Liver (tissue), 8 donors: ENCODE measurements at regions not wholly inside any gene's neighbourhood (a gene's known extent, or its start where the extent isn't known, plus 50 kb on each side); places are given as distances from the start of the nearest gene placed in this dataset.

Experiments used
- DNase-seq: peaks from one replicate; pipeline ENCODE4 v3.0.0-alpha.2; 2017; ENCODE audit warnings: low spot score
- H3K27ac ChIP-seq, 2 donors: one replicate each; pipeline ENCODE4 v1.7.0; 2013; ENCODE audit warnings: inconsistent platforms in 2 of 2, low read length in 2 of 2, control low read depth in 1 of 2, low read depth in 1 of 2, mild to moderate bottlenecking in 1 of 2
- H3K27me3 ChIP-seq, 4 donors: one replicate each; pipeline versions ENCODE4 v1.6.1 to v1.7.0; 2013; ENCODE audit warnings: low read length in 3 of 4, inconsistent platforms in 1 of 4, mild to moderate bottlenecking in 1 of 4, moderate library complexity in 1 of 4; ENCODE audit not compliant: control insufficient read depth in 4 of 4, insufficient read depth in 4 of 4
- H3K36me3 ChIP-seq, 4 donors: one replicate each; pipeline versions ENCODE4 v1.6.1 to v1.7.0; 2013; ENCODE audit warnings: low read length in 3 of 4, mild to moderate bottlenecking in 3 of 4, low read depth in 1 of 4, moderate library complexity in 1 of 4; ENCODE audit not compliant: control insufficient read depth in 4 of 4, insufficient read depth in 3 of 4
- H3K4me1 ChIP-seq, 4 donors: one replicate each; pipeline versions ENCODE4 v1.6.1 to v1.7.0; 2013; ENCODE audit warnings: low read length in 3 of 4, mild to moderate bottlenecking in 3 of 4, moderate library complexity in 1 of 4; ENCODE audit not compliant: control insufficient read depth in 4 of 4, insufficient read depth in 4 of 4
- H3K4me3 ChIP-seq, 3 donors: one replicate each; pipeline versions ENCODE4 v1.6.1 to v1.7.0; 2013; ENCODE audit warnings: low read length in 3 of 3, control low read depth in 1 of 3, low read depth in 1 of 3, mild to moderate bottlenecking in 1 of 3
- H3K9ac ChIP-seq, 2 donors: one replicate each; pipeline ENCODE4 v1.7.0; 2013; ENCODE audit warnings: low read length in 2 of 2, mild to moderate bottlenecking in 2 of 2, moderate library complexity in 2 of 2, control low read depth in 1 of 2, low read depth in 1 of 2
- H3K9me3 ChIP-seq, 4 donors: one replicate each; pipeline versions ENCODE4 v1.6.1 to v1.7.0; 2013; ENCODE audit warnings: low read length in 3 of 4; ENCODE audit not compliant: control insufficient read depth in 4 of 4
- EGR1 ChIP-seq, 2 donors: IDR thresholded peaks; 2 replicates each; pipeline ENCODE4 v1.6.1; 2016 to 2018; ENCODE audit warnings: antibody characterized with exemption in 2 of 2, low read depth in 2 of 2
- FOXA1 ChIP-seq: IDR thresholded peaks from 2 replicates; pipeline ENCODE4 v1.6.1; 2016; ENCODE audit warnings: antibody characterized with exemption
- FOXA2 ChIP-seq: IDR thresholded peaks from 2 replicates; pipeline ENCODE4 v1.6.1; 2016; ENCODE audit warnings: antibody characterized with exemption
- GABPA ChIP-seq, 2 donors: IDR thresholded peaks in 1 of 2; conservative IDR thresholded peaks in 1 of 2; 2 replicates each; pipeline ENCODE4 v1.6.1; 2016; ENCODE audit warnings: antibody characterized with exemption in 2 of 2, mild to moderate bottlenecking in 1 of 2, moderate library complexity in 1 of 2
- HNF4A ChIP-seq, 2 donors: conservative IDR thresholded peaks; 2 replicates each; pipeline ENCODE4 v1.6.1; 2016; ENCODE audit warnings: antibody characterized with exemption in 2 of 2, mild to moderate bottlenecking in 2 of 2
- HNF4G ChIP-seq: IDR thresholded peaks from 2 replicates; pipeline ENCODE4 v1.6.1; 2016; ENCODE audit warnings: antibody characterized with exemption
- JUND ChIP-seq, 2 donors: IDR thresholded peaks; 2 replicates each; pipeline ENCODE4 v1.6.1; 2016; ENCODE audit warnings: antibody characterized with exemption in 2 of 2
- NR2F2 ChIP-seq: IDR thresholded peaks from 2 replicates; pipeline ENCODE4 v1.6.1; 2016; ENCODE audit warnings: antibody characterized with exemption
- RAD21 ChIP-seq, 2 donors: IDR thresholded peaks; 2 replicates each; pipeline ENCODE4 v1.6.1; 2016; ENCODE audit warnings: antibody characterized with exemption in 2 of 2, mild to moderate bottlenecking in 2 of 2
- REST ChIP-seq: IDR thresholded peaks from 2 replicates; pipeline ENCODE4 v1.6.1; 2016; ENCODE audit warnings: antibody characterized with exemption, mild to moderate bottlenecking
- RXRA ChIP-seq, 2 donors: IDR thresholded peaks; 2 replicates each; pipeline ENCODE4 v1.6.1; 2017 to 2018; ENCODE audit warnings: antibody characterized with exemption in 2 of 2, mild to moderate bottlenecking in 1 of 2
- SP1 ChIP-seq: IDR thresholded peaks from 2 replicates; pipeline ENCODE4 v1.6.1; 2018; ENCODE audit warnings: antibody characterized with exemption, mild to moderate bottlenecking
- TAF1 ChIP-seq: conservative IDR thresholded peaks from 2 replicates; pipeline ENCODE4 v1.6.1; 2016; ENCODE audit warnings: antibody characterized with exemption, mild to moderate bottlenecking
- YY1 ChIP-seq: IDR thresholded peaks from 2 replicates; pipeline ENCODE4 v1.6.1; 2016; ENCODE audit warnings: antibody characterized with exemption, mild to moderate bottlenecking
- WGBS: extraction: QIAGEN DNeasy Blood & Tissue Kit; methylation state at CpG from one replicate; pipeline ENCODE4 v1.1.7; 2013; 5-methylcytosine and 5-hydroxymethylcytosine counted together
- TF ChIP-seq, protein P1 (sequence below): IDR thresholded peaks from 2 replicates; pipeline ENCODE4 v1.6.1; 2016; ENCODE audit warnings: antibody characterized with exemption
- TF ChIP-seq, protein P2 (sequence below): fragments of 150-350 bp; IDR thresholded peaks from 2 replicates; pipeline ENCODE4 v1.5.1; 2017; ENCODE audit warnings: improper control_type of control experiment, low read depth, low read length; ENCODE audit not compliant: missing input control
- donor health status: healthy.
- donor health status: healthy.
- donor health status: healthy.
- donor health status: healthy.
- donor health status: healthy.

DNA sequence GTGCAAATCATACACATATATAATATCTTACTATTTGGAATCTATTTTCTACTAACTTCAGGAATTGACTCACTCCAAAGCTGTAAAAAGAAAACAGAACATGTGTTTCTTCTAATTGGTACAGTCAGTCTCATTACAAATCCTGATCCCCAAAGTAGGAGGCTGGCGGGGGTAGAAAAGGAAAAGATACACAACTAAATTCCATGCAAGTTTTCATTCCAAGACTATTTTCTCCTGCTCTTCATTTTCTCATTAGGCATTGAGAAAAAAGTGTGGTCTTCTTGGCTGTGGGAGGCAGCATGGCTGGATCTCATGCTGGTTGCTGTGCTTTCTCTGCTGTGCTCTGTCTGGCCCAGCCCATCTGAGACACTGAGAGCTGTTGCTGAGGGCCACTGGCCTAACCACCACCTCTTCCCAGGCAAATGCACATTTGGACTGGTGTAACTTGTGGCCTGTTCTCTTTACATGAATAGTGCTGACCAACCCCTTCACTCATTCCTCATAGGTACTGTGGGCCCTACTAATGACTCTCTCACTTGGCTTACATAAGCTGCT is 1107.5 kb upstream of the B3GALT2 start:
- Histone ChIP-seq H3K9ac (no peak overlapping the region), H3K4me1 (no peaks in the 10 kb centered on the region), H3K27ac (no peak overlapping the region), H3K9me3 (no peaks in the 10 kb centered on the region), H3K4me3 (no peak overlapping the region), H3K36me3 (no peaks in the 10 kb centered on the region), H3K27me3 (no peaks in the 10 kb centered on the region)
- no peak for TF ChIP-seq YY1
- no peak for TF ChIP-seq FOXA1
- no peak for TF ChIP-seq GABPA (IDR thresholded peaks at IDR 0.05 in 1 of 2, conservative IDR thresholded peaks at IDR 0.05 in 1 of 2)
- TF ChIP-seq, protein P1, sequence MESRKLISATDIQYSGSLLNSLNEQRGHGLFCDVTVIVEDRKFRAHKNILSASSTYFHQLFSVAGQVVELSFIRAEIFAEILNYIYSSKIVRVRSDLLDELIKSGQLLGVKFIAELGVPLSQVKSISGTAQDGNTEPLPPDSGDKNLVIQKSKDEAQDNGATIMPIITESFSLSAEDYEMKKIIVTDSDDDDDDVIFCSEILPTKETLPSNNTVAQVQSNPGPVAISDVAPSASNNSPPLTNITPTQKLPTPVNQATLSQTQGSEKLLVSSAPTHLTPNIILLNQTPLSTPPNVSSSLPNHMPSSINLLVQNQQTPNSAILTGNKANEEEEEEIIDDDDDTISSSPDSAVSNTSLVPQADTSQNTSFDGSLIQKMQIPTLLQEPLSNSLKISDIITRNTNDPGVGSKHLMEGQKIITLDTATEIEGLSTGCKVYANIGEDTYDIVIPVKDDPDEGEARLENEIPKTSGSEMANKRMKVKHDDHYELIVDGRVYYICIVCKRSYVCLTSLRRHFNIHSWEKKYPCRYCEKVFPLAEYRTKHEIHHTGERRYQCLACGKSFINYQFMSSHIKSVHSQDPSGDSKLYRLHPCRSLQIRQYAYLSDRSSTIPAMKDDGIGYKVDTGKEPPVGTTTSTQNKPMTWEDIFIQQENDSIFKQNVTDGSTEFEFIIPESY: no peak
- TF ChIP-seq HNF4G: no peak
- TF ChIP-seq, protein P2, sequence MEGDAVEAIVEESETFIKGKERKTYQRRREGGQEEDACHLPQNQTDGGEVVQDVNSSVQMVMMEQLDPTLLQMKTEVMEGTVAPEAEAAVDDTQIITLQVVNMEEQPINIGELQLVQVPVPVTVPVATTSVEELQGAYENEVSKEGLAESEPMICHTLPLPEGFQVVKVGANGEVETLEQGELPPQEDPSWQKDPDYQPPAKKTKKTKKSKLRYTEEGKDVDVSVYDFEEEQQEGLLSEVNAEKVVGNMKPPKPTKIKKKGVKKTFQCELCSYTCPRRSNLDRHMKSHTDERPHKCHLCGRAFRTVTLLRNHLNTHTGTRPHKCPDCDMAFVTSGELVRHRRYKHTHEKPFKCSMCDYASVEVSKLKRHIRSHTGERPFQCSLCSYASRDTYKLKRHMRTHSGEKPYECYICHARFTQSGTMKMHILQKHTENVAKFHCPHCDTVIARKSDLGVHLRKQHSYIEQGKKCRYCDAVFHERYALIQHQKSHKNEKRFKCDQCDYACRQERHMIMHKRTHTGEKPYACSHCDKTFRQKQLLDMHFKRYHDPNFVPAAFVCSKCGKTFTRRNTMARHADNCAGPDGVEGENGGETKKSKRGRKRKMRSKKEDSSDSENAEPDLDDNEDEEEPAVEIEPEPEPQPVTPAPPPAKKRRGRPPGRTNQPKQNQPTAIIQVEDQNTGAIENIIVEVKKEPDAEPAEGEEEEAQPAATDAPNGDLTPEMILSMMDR: no peak
- TF ChIP-seq EGR1 (IDR thresholded peaks at IDR 0.05; ENCODE audit: low read depth in 2 of 2): no peak
- no peak for TF ChIP-seq JUND (IDR thresholded peaks at IDR 0.05)
- TF ChIP-seq FOXA2: no peak
- TF ChIP-seq TAF1: no peak
- WGBS: 93% methylated on average over 1 of the region's 1 CpG
- DNase-seq: no peak

- no peaks in the 10 kb centered on the region for H3K9me3 ChIP-seq
- no peak overlapping the region for H3K9ac ChIP-seq
- DNase-seq: no peak
- no peak overlapping the region for H3K27ac ChIP-seq
- no peaks in the 10 kb centered on the region for H3K4me1 ChIP-seq
- no peaks in the 10 kb centered on the region for H3K36me3 ChIP-seq
- H3K27me3 ChIP-seq: no peaks in the 10 kb centered on the region
- TF ChIP-seq RXRA (IDR thresholded peaks at IDR 0.05) (no peak), RAD21 (IDR thresholded peaks at IDR 0.05) (no peak), NR2F2 (no peak), EGR1 (IDR thresholded peaks at IDR 0.05; ENCODE audit: low read depth in 2 of 2) (no peak), FOXA1 (no peak), GABPA (IDR thresholded peaks at IDR 0.05 in 1 of 2, conservative IDR thresholded peaks at IDR 0.05 in 1 of 2) (no peak), HNF4G (no peak), FOXA2 (no peak), JUND (IDR thresholded peaks at IDR 0.05) (no peak)
- H3K4me3 ChIP-seq: no peak overlapping the region
- WGBS: 87% methylated on average over 3 of the region's 3 CpGs
These were observed 1106.6 kb upstream of the B3GALT2 start for GRCh38 chr1:194292966-194293365.

- Histone ChIP-seq H3K27ac (no peak overlapping the region), H3K36me3 (no peaks in the 10 kb centered on the region), H3K4me3 (no peak overlapping the region), H3K4me1 (no peaks in the 10 kb centered on the region), H3K9me3 (no peaks in the 10 kb centered on the region), H3K27me3 (no peaks in the 10 kb centered on the region), H3K9ac (no peak overlapping the region)
- 84% methylated on average over 6 of the region's 6 CpGs for WGBS
- DNase-seq: no peak
- TF ChIP-seq SP1: no peak
- no peak for TF ChIP-seq YY1
- TF ChIP-seq HNF4A (conservative IDR thresholded peaks at IDR 0.05): no peak
- no peak for TF ChIP-seq JUND (IDR thresholded peaks at IDR 0.05)
- TF ChIP-seq REST: no peak
- TF ChIP-seq HNF4G: no peak
- TF ChIP-seq RXRA (IDR thresholded peaks at IDR 0.05): no peak
- no peak for TF ChIP-seq GABPA (IDR thresholded peaks at IDR 0.05 in 1 of 2, conservative IDR thresholded peaks at IDR 0.05 in 1 of 2)
- TF ChIP-seq, protein P1: no peak
These were observed 1103.3 kb upstream of the B3GALT2 start for GRCh38 chr1:194289569-194290266.
